GM12864 (cell line): ENCODE measurements at regions not wholly inside any gene's neighbourhood (a gene's known extent, or its start where the extent isn't known, plus 50 kb on each side); places are given as distances from the start of the nearest gene placed in this dataset.

Experiments
- DNase-seq: peaks from one replicate; pipeline ENCODE4 v3.0.0-alpha.2; 2011; ENCODE audit warnings: low read depth
- H3K4me3 ChIP-seq: 2 replicates; pipeline ENCODE4 v1.5.1; 2011; ENCODE audit warnings: mild to moderate bottlenecking, low read depth, low read length, control low read depth
- TF ChIP-seq, protein P1 (sequence below): IDR thresholded peaks from 2 replicates; pipeline ENCODE4 v1.5.1; 2011; ENCODE audit warnings: low read depth, mild to moderate bottlenecking, moderate library complexity, low read length, control low read depth, inconsistent platforms; ENCODE audit errors: missing control alignments

DNA sequence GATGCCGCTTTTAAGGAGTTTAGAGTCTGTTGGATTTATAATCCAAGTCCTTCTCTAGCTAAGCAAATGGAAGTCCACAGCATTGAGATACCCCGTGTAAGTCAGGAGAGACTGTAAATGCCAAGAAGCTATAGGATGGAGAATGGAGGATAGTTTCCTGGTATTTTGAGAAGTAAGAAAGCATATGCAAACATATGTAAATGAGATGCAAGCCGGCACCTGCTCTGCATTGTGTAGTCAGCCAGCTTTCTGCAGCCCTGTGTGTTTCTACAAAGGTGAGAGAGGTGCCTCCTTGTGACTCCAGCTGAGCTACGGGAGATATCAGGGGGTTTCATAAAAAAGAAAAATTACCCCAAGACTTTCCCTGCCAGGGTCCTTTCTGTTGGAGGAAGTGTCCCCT, 176.3 kb downstream of the RPS24 start:
- no peak for DNase-seq
- TF ChIP-seq, protein P1, sequence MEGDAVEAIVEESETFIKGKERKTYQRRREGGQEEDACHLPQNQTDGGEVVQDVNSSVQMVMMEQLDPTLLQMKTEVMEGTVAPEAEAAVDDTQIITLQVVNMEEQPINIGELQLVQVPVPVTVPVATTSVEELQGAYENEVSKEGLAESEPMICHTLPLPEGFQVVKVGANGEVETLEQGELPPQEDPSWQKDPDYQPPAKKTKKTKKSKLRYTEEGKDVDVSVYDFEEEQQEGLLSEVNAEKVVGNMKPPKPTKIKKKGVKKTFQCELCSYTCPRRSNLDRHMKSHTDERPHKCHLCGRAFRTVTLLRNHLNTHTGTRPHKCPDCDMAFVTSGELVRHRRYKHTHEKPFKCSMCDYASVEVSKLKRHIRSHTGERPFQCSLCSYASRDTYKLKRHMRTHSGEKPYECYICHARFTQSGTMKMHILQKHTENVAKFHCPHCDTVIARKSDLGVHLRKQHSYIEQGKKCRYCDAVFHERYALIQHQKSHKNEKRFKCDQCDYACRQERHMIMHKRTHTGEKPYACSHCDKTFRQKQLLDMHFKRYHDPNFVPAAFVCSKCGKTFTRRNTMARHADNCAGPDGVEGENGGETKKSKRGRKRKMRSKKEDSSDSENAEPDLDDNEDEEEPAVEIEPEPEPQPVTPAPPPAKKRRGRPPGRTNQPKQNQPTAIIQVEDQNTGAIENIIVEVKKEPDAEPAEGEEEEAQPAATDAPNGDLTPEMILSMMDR = no peak
- H3K4me3 ChIP-seq = no peak overlapping the region

- H3K4me3 ChIP-seq = no peak overlapping the region
- TF ChIP-seq, protein P1 = no peak
- no peak for DNase-seq
Observed at GRCh38 chr10:78210548-78210947, 176.9 kb downstream of the RPS24 start.

DNA sequence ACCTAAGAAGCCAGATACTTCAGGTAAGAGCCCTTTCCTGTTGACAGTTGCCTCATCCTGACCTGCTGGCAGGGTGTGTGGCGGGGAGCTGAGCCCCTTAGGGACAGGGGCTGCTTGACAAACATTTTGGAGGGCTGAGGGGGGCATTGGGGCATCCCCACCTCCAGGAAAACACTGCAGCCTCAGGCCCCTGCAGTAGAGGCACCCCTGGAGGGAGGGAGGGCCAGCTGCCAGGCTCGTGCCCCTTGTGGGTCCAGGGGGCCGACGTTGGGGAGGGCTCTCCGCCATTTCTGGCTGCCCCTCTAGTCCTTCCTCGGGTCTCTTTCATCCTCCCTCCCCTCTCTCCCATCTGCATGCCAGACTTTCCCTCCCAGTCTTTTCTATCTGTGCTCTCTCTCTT, 177.3 kb downstream of the RPS24 start:
- H3K4me3 ChIP-seq = no peak overlapping the region
- TF ChIP-seq, protein P1 = no peak
- DNase-seq = no peak

GRCh38 chr10:78211561-78212051, 177.9 kb downstream of the RPS24 start:
- no peak for DNase-seq
- no peak overlapping the region for H3K4me3 ChIP-seq
- TF ChIP-seq, protein P1 = peak; percentile 29

DNA sequence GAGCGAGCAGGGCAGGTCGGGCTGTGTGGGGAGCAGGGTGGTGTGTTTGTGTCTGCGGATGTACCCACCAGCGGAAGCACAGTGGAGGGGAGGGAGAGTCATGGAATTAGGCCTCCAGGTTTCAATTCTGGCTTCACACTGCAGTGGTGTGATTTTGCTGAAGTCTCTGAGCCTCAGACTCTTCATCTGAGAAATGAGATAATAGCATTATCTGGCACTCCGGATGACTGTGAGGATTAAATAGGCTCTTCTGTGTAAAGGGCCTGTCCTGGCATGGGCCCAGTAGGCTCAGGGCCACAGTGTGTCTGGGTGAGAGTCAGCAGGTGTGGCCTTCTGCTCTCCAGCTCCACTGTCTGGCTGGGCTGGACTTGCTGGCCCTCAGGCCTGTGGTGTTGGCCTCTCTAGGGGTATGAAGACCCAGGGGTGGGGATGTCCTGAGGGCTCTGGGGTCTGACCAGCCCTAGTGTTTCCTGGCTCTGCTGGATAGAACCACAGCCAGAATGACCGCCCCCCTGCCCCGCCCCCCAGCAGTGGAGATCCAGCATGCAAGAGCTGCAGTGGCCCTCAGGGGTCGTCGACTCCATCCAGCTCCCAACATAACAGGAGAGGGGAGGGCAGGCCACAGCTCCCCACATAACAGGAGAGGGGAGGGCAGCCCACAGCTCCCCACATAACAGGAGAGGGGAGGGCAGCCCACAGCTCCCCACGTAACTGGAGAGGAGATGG, 178.6 kb downstream of the RPS24 start:
- H3K4me3 ChIP-seq = no peak overlapping the region
- DNase-seq = no peak
- TF ChIP-seq, protein P1 = no peak

DNA sequence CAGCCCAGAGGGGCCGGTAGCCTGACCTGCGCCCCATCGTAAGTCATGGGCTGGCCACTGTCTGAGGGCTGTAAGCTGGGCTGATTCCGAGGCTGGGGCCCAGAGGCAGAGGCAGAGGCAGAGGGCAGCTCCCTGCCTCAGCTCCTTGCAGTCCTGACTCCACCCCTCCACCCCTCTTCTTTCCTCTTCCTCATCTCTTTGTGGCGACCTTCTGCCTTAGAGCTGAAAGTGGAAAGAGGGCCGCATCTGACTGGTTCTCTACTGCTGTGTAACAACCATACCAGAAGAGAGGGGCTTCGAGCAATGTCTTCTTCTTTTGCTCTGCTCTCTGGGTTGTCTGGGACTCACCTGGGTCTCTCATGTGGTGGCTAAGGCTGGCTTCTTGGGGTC, 179.1 kb downstream of the RPS24 start:
- TF ChIP-seq, protein P1 = no peak
- DNase-seq = no peak
- no peak overlapping the region for H3K4me3 ChIP-seq

DNA sequence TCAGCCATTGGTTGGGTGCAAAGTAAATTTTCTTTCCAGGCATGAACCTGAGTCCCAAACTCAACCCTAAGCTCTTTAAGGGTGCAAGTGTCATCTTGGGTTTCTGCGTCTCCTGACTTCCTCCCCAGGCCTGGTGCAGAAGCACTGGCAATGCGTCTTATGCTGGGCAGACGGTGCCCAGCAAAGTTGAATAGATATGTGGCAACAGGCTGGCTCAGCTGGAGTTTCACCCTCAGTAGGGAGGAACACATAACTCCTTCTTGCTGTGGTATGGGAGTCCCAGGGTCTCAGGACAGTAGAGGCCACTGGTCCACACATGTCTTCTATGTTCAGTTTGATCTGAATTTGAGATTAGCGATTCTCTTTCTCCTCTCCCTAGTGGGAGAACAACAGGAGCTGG, 181.3 kb downstream of the RPS24 start:
- no peak for DNase-seq
- TF ChIP-seq, protein P1 = no peak

More for the DNA sequence above, 181.3 kb downstream of the RPS24 start:
- no peak overlapping the region for H3K4me3 ChIP-seq
